ENCODE measurements at regions not wholly inside any gene's neighbourhood (a gene's known extent, or its start where the extent isn't known, plus 50 kb on each side); places are given as distances from the start of the nearest gene placed in this dataset.

- TF ChIP-seq, protein P1, sequence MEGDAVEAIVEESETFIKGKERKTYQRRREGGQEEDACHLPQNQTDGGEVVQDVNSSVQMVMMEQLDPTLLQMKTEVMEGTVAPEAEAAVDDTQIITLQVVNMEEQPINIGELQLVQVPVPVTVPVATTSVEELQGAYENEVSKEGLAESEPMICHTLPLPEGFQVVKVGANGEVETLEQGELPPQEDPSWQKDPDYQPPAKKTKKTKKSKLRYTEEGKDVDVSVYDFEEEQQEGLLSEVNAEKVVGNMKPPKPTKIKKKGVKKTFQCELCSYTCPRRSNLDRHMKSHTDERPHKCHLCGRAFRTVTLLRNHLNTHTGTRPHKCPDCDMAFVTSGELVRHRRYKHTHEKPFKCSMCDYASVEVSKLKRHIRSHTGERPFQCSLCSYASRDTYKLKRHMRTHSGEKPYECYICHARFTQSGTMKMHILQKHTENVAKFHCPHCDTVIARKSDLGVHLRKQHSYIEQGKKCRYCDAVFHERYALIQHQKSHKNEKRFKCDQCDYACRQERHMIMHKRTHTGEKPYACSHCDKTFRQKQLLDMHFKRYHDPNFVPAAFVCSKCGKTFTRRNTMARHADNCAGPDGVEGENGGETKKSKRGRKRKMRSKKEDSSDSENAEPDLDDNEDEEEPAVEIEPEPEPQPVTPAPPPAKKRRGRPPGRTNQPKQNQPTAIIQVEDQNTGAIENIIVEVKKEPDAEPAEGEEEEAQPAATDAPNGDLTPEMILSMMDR (IDR thresholded peaks at IDR 0.05; ENCODE audit: extremely low read depth in 1 of 2, insufficient read depth in 1 of 2, low read depth in 1 of 2, low read length in 2 of 2), result no peak
- no peak for TF ChIP-seq POLR2AphosphoS5 (IDR thresholded peaks at IDR 0.05; ENCODE audit: insufficient read depth, low read depth, low read length)
- TF ChIP-seq MYC (IDR thresholded peaks at IDR 0.05; ENCODE audit: low read depth, low read length), result no peak
- TF ChIP-seq POLR2A (IDR thresholded peaks at IDR 0.05; ENCODE audit: low read depth, low read length), result no peak
- TF ChIP-seq GATA2 (IDR thresholded peaks at IDR 0.05; ENCODE audit: insufficient read depth, insufficient read length, low read depth, low read length), result no peak
- TF ChIP-seq JUN (IDR thresholded peaks at IDR 0.05; ENCODE audit: borderline replicate concordance, insufficient read depth, insufficient read length, low read depth), result no peak
These were observed 198.8 kb downstream of the AUH start for GRCh38 chr9:91162784-91163443.
